HCT116 (cell line): ENCODE measurements at regions not wholly inside any gene's neighbourhood (a gene's known extent, or its start where the extent isn't known, plus 50 kb on each side); places are given as distances from the start of the nearest gene placed in this dataset.

ENCODE experiments used
- ATAC-seq: fragments of 200-7000 bp; cut with Tn5 transposase; 2 replicates; pipeline ENCODE4 v1.9.1; 2020; ENCODE audit warnings: mild to moderate bottlenecking, moderate library complexity
- BruUV-seq: library from RNA; stranded (reverse); fragments of 400-500 nt; replicated peaks from 2 replicates; lab custom pipeline; 2021; lab: Mats Ljungman, UMichigan
- CTCF ChIA-PET: fragments of 300-600 bp; sonication (Branson Sonifier 250); formaldehyde crosslinking; loops from one replicate; lab custom pipeline; 2021; ENCODE audit warnings: antibody characterized with exemption; lab: Charles Lee
- POLR2A ChIA-PET: fragments of 300-600, 350-600 bp; sonication (Branson Sonifier 250); formaldehyde crosslinking; loops from one replicate; lab custom pipeline; 2021; ENCODE audit warnings: antibody characterized with exemption; lab: Charles Lee
- RAD21 ChIA-PET, 2 experiments: fragments of 300-600 bp; sonication (Branson Sonifier 250); formaldehyde crosslinking; loops; one replicate each; lab custom pipeline; 2023; ENCODE audit warnings: low total read pairs in 2 of 2; ENCODE audit not compliant: uncharacterized antibody in 2 of 2, unreplicated experiment in 2 of 2, low non-redundant PET in 1 of 2; lab: Charles Lee
- DNase-seq: peaks from one replicate; pipeline ENCODE4 v3.0.0-alpha.2; 2010; ENCODE audit warnings: low read depth, low spot score
- H2AFZ ChIP-seq: fragments of 200-600 bp; shearing (Covaris generic), sonication (generic); 2 replicates; pipeline ENCODE4 v1.6.1; 2017; ENCODE audit warnings: low read depth, mixed run types, mixed read lengths, antibody characterized with exemption, low read length; ENCODE audit not compliant: poor library complexity, severe bottlenecking
- H3K27ac ChIP-seq: 2 replicates; pipeline ENCODE4 v1.5.1; 2012; ENCODE audit warnings: low read depth, low read length
- H3K27me3 ChIP-seq: fragments of 200-600 bp; sonication (generic); 2 replicates; pipeline ENCODE4 v1.6.1; 2016; ENCODE audit warnings: mixed run types, low read length, mixed read lengths; ENCODE audit not compliant: insufficient read depth
- H3K36me3 ChIP-seq, 2 experiments: fragments of 200-500 bp in 1 of 2; fragments of 200-600 bp in 1 of 2; sonication (Bioruptor generic) in 1 of 2; sonication (generic) in 1 of 2; 2 replicates each; pipeline versions ENCODE4 v1.5.1 to v1.6.1; 2014 to 2016; ENCODE audit warnings: low read length in 2 of 2, inconsistent platforms in 1 of 2, mixed read lengths in 1 of 2, mixed run types in 1 of 2; ENCODE audit not compliant: insufficient read depth in 2 of 2, control insufficient read depth in 1 of 2
- H3K4me1 ChIP-seq, 2 experiments: fragments of 200-600 bp in 1 of 2; sonication (generic) in 1 of 2; 2 replicates each; pipeline versions ENCODE4 v1.5.1 to v1.6.1; 2012 to 2017; ENCODE audit warnings: low read length in 2 of 2, inconsistent platforms in 1 of 2, mild to moderate bottlenecking in 1 of 2, mixed read lengths in 1 of 2, mixed run types in 1 of 2, moderate library complexity in 1 of 2; ENCODE audit not compliant: insufficient read depth in 2 of 2, control insufficient read depth in 1 of 2
- H3K4me2 ChIP-seq: fragments of 200-600 bp; sonication (generic); 2 replicates; pipeline ENCODE4 v1.6.1; 2017; ENCODE audit warnings: mixed run types, low read length, mixed read lengths
- H3K4me3 ChIP-seq, 2 experiments: fragments of 200-600 bp in 1 of 2; sonication (generic) in 1 of 2; replicated peaks in 1 of 2; 2 replicates each; pipeline ENCODE4 v1.5.1; 2011 to 2016; ENCODE audit warnings: low read length in 2 of 2, control low read depth in 1 of 2, low read depth in 1 of 2, mild to moderate bottlenecking in 1 of 2, mixed read lengths in 1 of 2, mixed run types in 1 of 2
- H3K79me2 ChIP-seq: fragments of 200-600 bp; sonication (generic); 2 replicates; pipeline ENCODE4 v1.6.1; 2017; ENCODE audit warnings: mild to moderate bottlenecking, mixed run types, low read length, moderate library complexity, mixed read lengths; ENCODE audit not compliant: insufficient read depth
- H3K9ac ChIP-seq: fragments of 200-600 bp; sonication (generic); 2 replicates; pipeline ENCODE4 v1.6.1; 2016; ENCODE audit warnings: low read length, mixed read lengths
- H3K9me2 ChIP-seq: fragments of 200-600 bp; sonication (generic), shearing (Covaris generic); 2 replicates; pipeline ENCODE4 v1.6.1; 2017; ENCODE audit warnings: mixed run types, mild to moderate bottlenecking, moderate library complexity; ENCODE audit not compliant: insufficient read depth
- H3K9me3 ChIP-seq, 2 experiments: fragments of 200-500 bp in 1 of 2; fragments of 200-600 bp in 1 of 2; sonication (Bioruptor generic) in 1 of 2; sonication (generic) in 1 of 2; 2 replicates each; pipeline ENCODE4 v1.6.1; 2014 to 2017; ENCODE audit warnings: low read length in 2 of 2, mixed read lengths in 2 of 2, inconsistent platforms in 1 of 2, low read depth in 1 of 2, mild to moderate bottlenecking in 1 of 2, mixed run types in 1 of 2, moderate library complexity in 1 of 2; ENCODE audit not compliant: control insufficient read depth in 1 of 2, insufficient read depth in 1 of 2
- H4K20me1 ChIP-seq: fragments of 200-600 bp; sonication (generic), shearing (Covaris generic); 2 replicates; pipeline ENCODE4 v1.6.1; 2017; ENCODE audit warnings: mixed run types, mild to moderate bottlenecking, moderate library complexity; ENCODE audit not compliant: insufficient read depth
- JUND ChIP-seq: IDR thresholded peaks from 2 replicates; pipeline ENCODE4 v1.6.1; 2012
- REST ChIP-seq: IDR thresholded peaks from 2 replicates; pipeline ENCODE4 v1.6.1; 2012; ENCODE audit warnings: low read depth
- TCF7L2 ChIP-seq: IDR thresholded peaks from 2 replicates; pipeline ENCODE4 v1.7.0; 2011; ENCODE audit warnings: borderline replicate concordance, inconsistent platforms; ENCODE audit not compliant: insufficient read depth, insufficient read length; ENCODE audit errors: extremely low read depth
- intact Hi-C: fragments of 100-400 bp; cut with micrococcal nuclease; formaldehyde crosslinking; loops from 2 replicates; pipeline ENCODE4 v1.10.0; 2022

GRCh38 chr3:135582800-135583199, 382.7 kb upstream of the PPP2R3A start:
- intact Hi-C loops, result no loop called here

More at GRCh38 chr3:135582800-135583199, 382.7 kb upstream of the PPP2R3A start:
- no peaks in the 10 kb centered on the region for H3K9me3 ChIP-seq
- H3K27me3 ChIP-seq, result peaks cover 22% of the 10 kb centered on the region
- no peak overlapping the region for H3K4me2 ChIP-seq
- POLR2A ChIA-PET, result no interaction called here
- H3K9ac ChIP-seq, result no peak overlapping the region
- H3K4me3 ChIP-seq, result no peak overlapping the region
- TF ChIP-seq REST, result no peak
- no peak for TF ChIP-seq TCF7L2
- TF ChIP-seq JUND, result no peak
- no peak overlapping the region for H3K27ac ChIP-seq
- DNase-seq, result no peak
- CTCF ChIA-PET, result no interaction called here
- H3K9me2 ChIP-seq, result no peaks in the 10 kb centered on the region
- no peaks in the 10 kb centered on the region for H4K20me1 ChIP-seq
- RAD21 ChIA-PET, result no interaction called here
- ATAC-seq, result no peak
- no peaks in the 10 kb centered on the region for H3K79me2 ChIP-seq
- no TSS peak for BruUV-seq
- no peaks in the 10 kb centered on the region for H3K4me1 ChIP-seq
- no peak overlapping the region for H2AFZ ChIP-seq
- H3K36me3 ChIP-seq, result no peaks in the 10 kb centered on the region
